CD4-positive, alpha-beta T cell treated with Interleukin-4 for 1 hour (primary cell): ENCODE measurements at regions not wholly inside any gene's neighbourhood (a gene's known extent, or its start where the extent isn't known, plus 50 kb on each side); places are given as distances from the start of the nearest gene placed in this dataset.
"Not testable (repeated sequence)": the region's sequence is repeated elsewhere in the genome, so short reads cannot be mapped to it uniquely, and the experiment has no call there.

ENCODE experiments used
- DNase-seq, 2 donors: peaks; one replicate each; pipeline ENCODE4 v3.0.0-alpha.2; 2020 to 2022

GRCh38 chr6:47180633-47181032 is 129.1 kb downstream of the TNFRSF21 start:
- no peak for DNase-seq

DNA sequence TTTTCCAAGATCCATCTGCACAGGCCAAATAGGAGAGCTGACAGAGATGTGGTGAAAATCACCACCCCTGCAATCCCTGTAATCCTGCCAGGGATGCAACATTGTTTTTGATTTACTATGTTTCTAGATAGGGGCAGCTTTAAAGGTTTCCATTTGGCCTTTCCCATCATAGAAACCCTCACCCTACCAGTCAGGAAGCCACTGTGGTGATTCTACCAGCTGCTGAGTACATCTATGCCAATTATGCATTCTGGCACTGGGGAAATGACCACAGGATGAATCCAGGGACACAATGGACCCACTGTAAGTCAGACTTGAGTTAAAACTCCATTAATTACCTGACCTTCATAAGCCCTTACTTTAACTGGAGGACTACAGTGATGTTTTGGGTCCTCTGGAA is 130.4 kb downstream of the TNFRSF21 start:
- no peak for DNase-seq

GRCh38 chr6:47175656-47176055 is 133.5 kb upstream of the ADGRF1 start:
- DNase-seq, result no peak

GRCh38 chr6:47174502-47175023 is 132.4 kb upstream of the ADGRF1 start:
- no peak for DNase-seq

DNA sequence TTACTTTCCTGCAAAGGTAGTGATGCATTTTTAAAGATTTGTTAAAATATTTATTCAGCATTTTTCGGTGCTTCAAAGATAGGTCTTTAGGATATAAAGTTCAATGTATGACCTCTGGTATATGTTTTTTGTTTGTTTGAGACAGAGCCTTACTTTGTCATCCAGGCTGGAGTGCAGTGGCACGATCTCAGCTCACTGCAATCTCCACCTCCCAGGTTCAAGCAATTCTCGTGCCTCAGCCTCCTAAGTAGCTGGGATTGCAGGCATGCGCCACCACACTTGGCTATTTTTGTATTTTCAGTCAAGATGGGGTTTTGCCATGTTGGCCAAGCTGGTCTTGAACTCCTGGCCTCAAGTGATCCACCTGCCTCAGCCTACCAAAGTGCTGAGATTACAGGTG is 131.9 kb upstream of the ADGRF1 start:
- not testable (repeated sequence) for DNase-seq

DNA sequence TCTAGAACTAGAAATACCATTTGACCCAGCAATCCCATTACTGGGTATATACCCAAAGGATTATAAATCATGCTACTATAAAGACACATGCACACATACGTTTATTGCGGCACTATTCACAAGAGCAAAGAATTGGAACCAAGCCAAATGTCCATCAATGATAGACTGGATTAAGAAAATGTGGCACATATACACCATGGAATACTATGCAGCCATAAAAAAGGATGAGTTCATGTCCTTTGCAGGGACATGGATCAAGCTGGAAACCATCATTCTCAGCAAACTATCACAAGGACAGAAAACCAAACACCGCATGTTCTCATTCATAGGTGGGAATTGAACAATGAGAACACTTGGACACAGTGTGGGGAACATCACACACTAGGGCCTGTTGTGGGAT is 131.0 kb upstream of the ADGRF1 start:
- not testable (repeated sequence) for DNase-seq

DNA sequence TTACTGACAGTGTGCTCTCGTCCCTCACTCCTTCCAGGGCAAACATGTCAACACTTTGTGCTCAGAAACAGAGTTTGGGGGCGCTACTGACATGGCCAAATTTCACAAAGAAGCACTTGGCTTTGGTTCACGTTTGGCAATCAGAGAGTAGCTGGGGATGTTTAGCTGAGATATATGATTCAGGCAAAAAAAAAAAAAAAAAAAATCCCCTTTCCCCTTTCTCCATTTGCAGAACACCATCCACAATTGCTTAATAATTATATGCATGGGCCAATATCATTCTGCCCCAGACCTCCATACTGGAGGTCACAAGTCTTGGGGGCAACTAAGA is 128.4 kb upstream of the ADGRF1 start:
- no peak for DNase-seq

GRCh38 chr6:47169785-47170616 is 127.9 kb upstream of the ADGRF1 start:
- no peak for DNase-seq

- DNase-seq, result no peak
Measured at GRCh38 chr6:47168180-47168579, 126.0 kb upstream of the ADGRF1 start.

- DNase-seq, result no peak
Measured at GRCh38 chr6:47165918-47166317, 123.8 kb upstream of the ADGRF1 start.

DNA sequence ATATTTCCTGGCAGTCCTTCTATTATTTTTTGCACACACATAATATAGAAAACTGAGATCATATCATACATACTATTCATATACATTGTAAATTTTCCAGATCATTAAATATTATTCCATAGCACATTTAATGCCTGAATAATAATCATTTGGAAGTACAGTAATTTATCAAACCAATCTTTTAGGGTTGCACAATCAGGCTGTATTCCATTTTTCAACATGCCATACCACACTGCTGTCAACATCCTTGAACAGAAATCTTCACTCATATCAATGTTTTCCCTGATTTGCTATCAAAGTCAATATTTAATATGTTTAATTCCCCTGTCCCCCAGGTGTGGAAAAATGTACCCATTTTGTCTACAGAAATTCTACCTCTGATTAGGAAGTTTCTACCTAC is 122.7 kb upstream of the ADGRF1 start:
- DNase-seq, result no peak

GRCh38 chr6:47163536-47163935 is 121.4 kb upstream of the ADGRF1 start:
- DNase-seq, result no peak

DNA sequence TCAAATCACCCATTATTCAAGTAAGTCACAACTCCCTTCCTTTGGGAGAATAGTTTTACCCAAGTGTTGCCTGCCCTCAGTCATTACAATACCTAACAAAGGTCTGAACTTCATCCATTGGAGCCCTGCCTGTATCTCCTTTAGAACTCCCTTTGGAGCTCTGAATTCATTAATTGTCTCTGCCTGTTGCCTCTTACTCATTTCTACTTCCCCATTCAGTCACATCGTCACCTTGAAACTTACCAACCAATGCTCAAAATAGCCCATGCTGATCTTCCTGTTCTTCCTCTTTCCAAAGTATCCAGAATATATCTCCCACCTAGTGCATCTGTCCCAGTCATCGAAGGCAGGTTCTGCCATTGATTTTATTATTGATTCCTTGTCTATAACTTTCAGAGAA is 120.7 kb upstream of the ADGRF1 start:
- DNase-seq, result no peak

DNA sequence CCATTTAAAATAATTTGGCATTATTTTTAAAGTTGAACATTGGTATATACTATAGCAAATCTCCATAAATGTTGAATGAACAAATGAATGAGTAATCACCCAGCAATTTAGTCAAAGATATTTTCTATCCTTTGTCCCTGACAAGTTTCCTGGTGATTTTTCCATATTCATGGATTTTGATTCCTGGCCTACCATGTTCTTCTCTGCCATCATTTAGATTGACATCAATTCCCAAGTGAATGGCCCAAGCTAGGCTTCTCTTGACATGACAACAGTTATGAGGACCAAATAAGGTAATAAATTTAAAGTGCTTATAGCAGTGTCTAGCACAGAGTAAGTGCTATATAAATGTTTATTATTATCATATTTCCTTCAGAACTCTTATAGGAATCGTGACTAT is 120.1 kb upstream of the ADGRF1 start:
- DNase-seq, result no peak

- DNase-seq, result peak in 1 of 2 donors; percentile 2
Measured at GRCh38 chr6:47161176-47161687, 119.1 kb upstream of the ADGRF1 start.

GRCh38 chr6:47160702-47161101 is 118.6 kb upstream of the ADGRF1 start:
- DNase-seq, result no peak

DNA sequence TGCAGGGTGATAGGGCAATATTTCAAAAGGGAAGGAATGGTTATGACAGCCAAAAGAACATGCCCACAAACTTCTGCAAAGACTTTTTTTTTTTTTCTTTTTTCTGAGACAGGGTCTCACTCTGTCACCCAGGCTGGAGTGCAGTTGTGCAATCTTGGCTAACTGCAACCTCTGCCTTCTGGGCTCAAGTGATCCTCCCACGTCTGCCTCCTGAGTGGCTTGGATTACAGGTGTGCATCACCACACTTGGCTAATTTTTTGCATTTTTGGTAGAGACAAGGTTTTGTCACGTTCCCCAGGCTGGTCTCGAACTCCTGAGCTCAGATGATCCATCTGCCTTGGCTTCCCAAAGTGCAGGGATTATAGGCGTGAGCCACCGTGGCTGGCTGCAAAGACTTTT is 117.6 kb upstream of the ADGRF1 start:
- no peak for DNase-seq

DNA sequence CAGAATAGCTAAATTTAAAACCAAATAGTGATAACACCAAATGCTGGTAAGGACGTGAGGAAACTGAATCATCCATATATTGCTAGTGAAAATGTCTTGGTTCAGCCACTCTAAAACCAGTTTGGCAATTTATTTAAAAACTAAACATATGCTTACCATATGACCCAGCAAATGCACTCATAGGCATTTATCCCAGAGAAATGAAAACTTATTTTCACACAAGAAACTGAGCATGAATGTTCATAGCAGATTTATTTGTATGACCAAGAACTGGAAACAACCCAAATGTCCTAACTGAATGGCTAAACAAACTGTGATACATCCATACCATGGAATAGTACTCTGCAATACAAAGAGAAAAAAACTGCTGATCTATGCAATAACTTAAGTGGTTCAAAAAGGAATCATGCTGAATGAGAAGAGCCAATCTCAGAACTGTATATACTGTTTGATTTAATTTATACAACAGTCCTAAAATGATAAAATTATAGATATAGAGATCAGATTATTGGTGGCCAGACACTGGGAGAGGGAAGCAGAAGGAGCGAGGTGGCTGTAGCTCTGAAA is 115.6 kb upstream of the ADGRF1 start:
- no peak for DNase-seq

DNA sequence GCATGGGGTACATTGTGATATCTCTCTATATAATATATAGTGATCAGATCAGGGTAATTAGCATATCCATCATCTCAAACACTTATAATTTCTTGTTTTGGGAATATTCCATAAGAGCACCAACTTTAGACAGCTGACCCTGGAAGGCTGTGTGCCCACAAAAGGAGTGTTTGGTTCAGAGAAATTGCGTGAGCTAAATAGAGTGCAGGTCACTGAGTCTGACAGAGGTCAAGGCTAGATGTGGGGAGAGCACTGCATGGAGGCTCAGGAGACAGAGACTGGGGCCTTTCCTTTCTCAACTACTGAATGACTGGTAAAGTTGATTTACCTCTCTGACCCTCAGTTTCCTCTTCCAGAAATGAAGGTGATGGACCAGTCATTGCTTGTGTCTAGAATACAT is 114.9 kb upstream of the ADGRF1 start:
- no peak for DNase-seq

- no peak for DNase-seq
Measured at GRCh38 chr6:47156196-47156595, 114.1 kb upstream of the ADGRF1 start.

DNA sequence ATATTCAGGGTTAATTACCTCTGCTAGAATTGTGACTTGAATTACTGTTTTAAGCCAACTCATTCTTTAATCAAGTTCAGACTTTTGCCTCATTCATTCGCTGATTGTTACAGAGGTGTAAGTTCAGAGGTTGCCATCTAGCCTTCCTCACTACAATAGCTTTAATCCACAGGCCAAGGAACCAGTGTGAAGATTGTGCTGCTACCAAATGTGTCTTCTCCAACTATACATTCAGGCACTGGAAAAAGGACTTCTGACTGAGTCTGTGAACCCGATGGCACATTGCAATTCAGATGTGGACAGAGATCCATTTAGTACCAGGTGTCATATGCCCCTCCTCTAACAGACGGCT is 111.2 kb upstream of the ADGRF1 start:
- no peak for DNase-seq

DNA sequence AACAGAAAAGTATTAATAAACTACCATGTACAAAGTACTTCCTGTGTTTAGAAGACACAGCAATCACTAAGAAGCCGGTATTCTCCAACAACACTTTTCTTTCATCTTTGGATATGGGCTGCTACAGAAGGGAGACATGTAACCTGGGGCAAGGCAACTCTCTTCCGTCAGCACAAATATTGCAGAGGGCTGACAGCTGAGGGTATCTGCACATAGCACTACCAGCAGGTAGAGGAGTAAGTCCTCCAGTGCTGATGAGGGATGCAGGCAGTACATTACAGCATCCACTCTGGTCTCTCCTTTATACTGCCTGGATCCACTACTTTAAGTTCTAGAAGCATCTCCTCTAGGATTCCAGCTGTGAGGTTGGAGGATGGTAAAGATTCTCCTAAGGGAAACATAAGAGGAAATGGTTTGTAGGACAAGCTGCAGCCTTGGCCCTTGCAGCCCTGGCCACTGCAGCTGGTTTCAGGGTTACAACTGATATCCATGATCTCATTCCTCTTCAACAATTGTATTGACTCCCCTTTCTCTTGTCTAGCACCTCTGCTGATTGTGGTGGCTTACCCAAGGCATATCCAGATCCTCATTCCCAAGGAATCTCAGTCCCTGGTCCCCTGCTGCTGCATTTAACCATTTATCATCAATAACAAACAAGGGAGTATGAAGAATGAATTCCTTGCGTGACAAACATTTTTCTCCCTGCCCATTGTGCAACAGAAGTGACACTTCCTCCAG is 110.7 kb upstream of the ADGRF1 start:
- DNase-seq, result no peak

DNA sequence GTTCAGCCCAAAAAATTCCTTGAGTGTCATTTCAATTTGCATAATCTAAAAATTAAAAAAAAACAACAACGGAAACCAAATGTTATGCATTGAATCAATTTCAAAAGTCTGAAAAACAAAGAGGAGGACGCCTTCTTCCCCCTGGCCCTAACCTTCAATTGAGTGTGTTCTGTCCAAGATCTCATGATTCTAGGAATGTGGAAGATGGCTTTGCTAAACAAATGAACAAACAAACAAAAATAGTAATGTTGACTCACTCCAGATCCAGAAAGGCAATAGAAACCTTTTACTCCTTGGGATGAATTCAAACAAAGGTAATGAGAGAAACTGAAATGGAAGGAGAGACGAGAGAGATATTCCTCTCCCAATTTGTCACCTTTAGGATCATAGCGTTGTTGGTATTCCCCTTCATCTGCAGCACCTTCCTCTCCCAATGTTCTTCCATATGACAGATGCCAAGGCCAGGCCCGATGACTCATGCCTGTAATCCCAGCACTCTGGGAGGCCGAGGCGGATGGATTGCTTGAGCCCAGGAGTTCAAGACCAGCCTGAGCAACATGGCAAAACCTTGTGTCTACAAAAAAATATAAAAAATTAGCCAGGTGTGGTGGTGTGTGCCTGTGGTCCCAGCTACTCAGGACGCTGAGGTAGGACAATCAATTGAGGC is 109.2 kb upstream of the ADGRF1 start:
- DNase-seq, result no peak
